ENCODE measurements at regions not wholly inside any gene's neighbourhood (a gene's known extent, or its start where the extent isn't known, plus 50 kb on each side); places are given as distances from the start of the nearest gene placed in this dataset.

GRCh38 chr6:134117409-134117808 is 65.0 kb upstream of the SLC2A12 start:
- DNase-seq (ENCODE audit: missing footprints), result no peak
- ATAC-seq, result no peak
- intact Hi-C loops (cut with DNase I), result no loop called here

DNA sequence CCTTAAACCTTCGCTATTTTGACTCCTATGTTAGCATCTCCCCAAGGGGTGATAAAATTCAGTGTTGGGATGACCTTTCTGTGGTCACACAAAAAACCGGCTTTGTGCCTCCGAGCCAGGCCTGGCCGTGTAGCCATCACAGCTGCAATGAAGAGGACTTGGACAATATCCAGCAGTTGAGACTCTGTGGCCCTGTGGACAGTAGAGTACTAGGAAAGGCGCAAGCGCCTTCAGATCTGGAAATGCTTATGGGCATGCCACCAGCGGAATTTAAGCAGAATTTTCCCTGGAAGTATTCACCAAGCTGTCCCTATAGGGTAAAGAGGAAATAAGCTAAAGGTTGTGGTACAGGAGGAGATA is 63.3 kb upstream of the SLC2A12 start:
- no peak for DNase-seq (ENCODE audit: missing footprints)
- no peak for ATAC-seq
- intact Hi-C loops (cut with DNase I), result no loop called here

DNA sequence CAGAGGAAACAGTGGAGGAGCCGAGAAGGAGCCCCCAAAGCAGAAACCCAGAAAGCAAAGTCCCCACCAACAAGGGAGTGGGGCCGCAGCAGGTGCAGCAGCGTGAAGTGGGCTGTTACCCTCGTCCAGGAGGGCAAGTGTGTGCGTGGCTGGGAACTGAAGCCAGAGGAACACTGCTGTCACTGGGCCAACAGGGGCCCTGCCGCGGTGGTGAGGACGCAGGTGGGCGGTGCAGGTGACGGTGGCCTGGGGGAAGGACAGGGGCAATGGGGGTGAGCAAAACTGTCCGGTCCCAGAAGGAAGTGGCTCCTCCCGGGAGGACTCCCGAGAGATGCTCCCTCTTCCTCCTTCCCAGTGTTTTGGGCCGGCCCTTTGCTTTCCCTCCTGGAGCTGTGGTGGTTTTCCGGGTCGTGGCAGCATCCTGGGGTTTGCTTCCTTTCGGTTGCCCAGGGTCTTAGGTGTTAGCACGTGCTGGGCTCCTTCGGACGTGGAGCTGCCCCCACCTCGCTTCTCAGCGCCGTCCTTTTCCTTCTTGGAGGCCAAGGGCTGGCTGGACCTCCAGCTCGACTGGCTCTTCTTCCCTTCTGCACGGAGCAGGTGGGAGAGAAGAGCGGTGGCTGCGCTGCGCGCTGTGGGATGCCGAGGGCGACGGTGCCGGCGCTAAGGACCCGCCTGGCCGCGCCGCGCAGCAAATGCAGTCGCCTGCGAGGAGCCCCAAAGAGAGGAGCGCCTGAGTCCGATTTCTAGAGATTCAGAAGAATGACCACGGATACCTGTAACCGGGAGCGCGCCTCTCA is 62.7 kb upstream of the SLC2A12 start:
- intact Hi-C loops (cut with DNase I), result no loop called here
- DNase-seq (ENCODE audit: missing footprints), result no peak

GRCh38 chr6:134114489-134114888 is 62.1 kb upstream of the SLC2A12 start:
- DNase-seq (ENCODE audit: missing footprints) (no peak), ATAC-seq (no peak)
- intact Hi-C loops (cut with DNase I), result no loop called here

More for the DNA sequence above, 62.7 kb upstream of the SLC2A12 start:
- no peak for ATAC-seq

- no peak for ATAC-seq
- intact Hi-C loops (cut with DNase I), result no loop called here
Measured at GRCh38 chr6:134111726-134112125, 59.3 kb upstream of the SLC2A12 start.

GRCh38 chr6:134111062-134111677 is 58.7 kb upstream of the SLC2A12 start:
- DNase-seq (ENCODE audit: missing footprints) (no peak), ATAC-seq (peak; percentile 28)

More at GRCh38 chr6:134111726-134112125, 59.3 kb upstream of the SLC2A12 start:
- no peak for DNase-seq (ENCODE audit: missing footprints)

DNA sequence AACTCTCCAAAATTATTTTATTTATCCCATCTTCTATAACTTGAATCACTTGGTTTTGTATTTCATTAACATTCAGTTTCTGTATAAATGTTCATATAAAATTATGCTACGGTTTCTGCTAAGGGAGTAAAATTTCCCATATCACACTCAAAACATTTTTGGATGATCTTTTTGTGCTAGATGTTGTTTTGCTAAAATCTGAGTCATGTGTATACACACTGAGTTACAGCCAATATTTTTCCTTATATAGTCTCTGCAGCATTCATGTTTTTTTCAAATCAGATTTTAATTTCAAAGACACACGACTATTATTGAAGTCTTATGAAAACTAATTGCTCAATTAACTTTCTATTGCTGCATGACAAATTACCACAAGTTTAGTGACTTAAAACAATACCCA is 54.3 kb upstream of the SLC2A12 start:
- ATAC-seq (no peak), DNase-seq (ENCODE audit: missing footprints) (no peak)
- intact Hi-C loops (cut with DNase I), result no loop called here

More at GRCh38 chr6:134111062-134111677, 58.7 kb upstream of the SLC2A12 start:
- intact Hi-C loops (cut with DNase I), result no loop called here

DNA sequence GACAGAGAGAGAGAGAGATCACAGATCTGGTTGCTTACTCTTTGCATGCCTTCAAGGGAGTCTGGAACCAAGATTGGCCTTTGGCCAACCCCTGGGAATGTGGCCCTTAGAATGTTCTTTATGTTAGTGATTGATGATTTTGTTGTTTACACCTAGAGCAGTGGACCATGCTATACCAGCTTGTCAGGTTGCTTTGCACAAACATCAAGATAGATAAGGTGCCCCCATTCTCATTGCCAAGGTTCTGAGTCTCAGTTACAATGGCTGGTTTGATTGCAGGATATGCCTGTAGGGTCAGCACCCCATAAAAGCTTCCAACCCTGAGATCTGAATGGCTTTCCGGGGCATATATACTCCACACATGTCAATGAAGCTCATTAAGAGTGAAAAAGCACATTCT is 53.5 kb upstream of the SLC2A12 start:
- DNase-seq (ENCODE audit: missing footprints), result no peak
- intact Hi-C loops (cut with DNase I), result no loop called here
- ATAC-seq, result no peak

DNA sequence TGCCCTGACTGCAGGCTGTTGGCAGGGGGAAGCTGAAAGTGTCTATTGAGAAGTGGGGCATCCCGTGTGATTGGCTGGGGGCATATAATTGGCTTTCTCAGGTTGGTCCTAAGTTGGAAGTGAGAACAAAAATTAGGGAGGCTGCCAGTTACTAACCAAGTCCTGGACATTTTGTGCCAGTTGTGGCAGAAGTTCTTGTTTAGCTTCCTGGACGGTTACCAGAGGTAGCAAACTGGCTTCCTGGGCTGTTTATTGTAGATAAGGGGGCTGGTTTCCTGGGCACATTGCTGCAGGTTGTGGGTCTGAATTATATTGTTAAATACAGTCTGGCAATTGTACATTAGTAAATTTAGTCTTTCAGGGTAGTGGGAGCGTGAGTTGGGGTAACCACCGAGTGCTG is 50.6 kb upstream of the SLC2A12 start:
- DNase-seq (ENCODE audit: missing footprints), result no peak

More for the DNA sequence above, 50.6 kb upstream of the SLC2A12 start:
- intact Hi-C loops (cut with DNase I), result no loop called here
- ATAC-seq, result no peak

Measured in Right ventricle myocardium inferior (tissue), 1 donor.